GM23248 (cell line): ENCODE measurements at regions not wholly inside any gene's neighbourhood (a gene's known extent, or its start where the extent isn't known, plus 50 kb on each side); places are given as distances from the start of the nearest gene placed in this dataset.

ENCODE experiments used
- EZH2 ChIP-seq: fragments of 200-600 bp; sonication (generic); IDR thresholded peaks from 2 replicates; pipeline ENCODE4 v1.6.1; 2018; ENCODE audit warnings: antibody characterized with exemption, mild to moderate bottlenecking; ENCODE audit not compliant: insufficient read depth, poor library complexity, severe bottlenecking
- EZH2phosphoT487 ChIP-seq: fragments of 200-600 bp; sonication (generic); IDR thresholded peaks from 2 replicates; pipeline ENCODE4 v1.6.1; 2018; ENCODE audit warnings: antibody characterized with exemption, moderate library complexity, mild to moderate bottlenecking, low read depth; ENCODE audit not compliant: insufficient read depth

GRCh38 chr1:8139383-8139782, 113.3 kb upstream of the ERRFI1 start:
- no peak for TF ChIP-seq EZH2
- TF ChIP-seq EZH2phosphoT487 = no peak
